ENCODE measurements at regions not wholly inside any gene's neighbourhood (a gene's known extent, or its start where the extent isn't known, plus 50 kb on each side); places are given as distances from the start of the nearest gene placed in this dataset.
"Not testable (repeated sequence)": the region's sequence is repeated elsewhere in the genome, so short reads cannot be mapped to it uniquely, and the experiment has no call there.

GRCh38 chr3:75938921-75939320 is 153.6 kb upstream of the ZNF717 start:
- no peaks in the 10 kb centered on the region for H3K9me3 ChIP-seq (replicated peaks; ENCODE audit: low read length)

GRCh38 chr3:75951941-75952340 is 166.6 kb upstream of the ZNF717 start:
- Histone ChIP-seq H3K4me2 (ENCODE audit: low read length) (no peak overlapping the region), H3K4me3 (ENCODE audit: low read length) (no peak overlapping the region), H3K9me3 (replicated peaks; ENCODE audit: low read length) (no peaks in the 10 kb centered on the region), H3K9ac (ENCODE audit: low read depth, low read length) (no peak overlapping the region), H3K27me3 (ENCODE audit: control insufficient read depth, insufficient read depth, low read length) (no peaks in the 10 kb centered on the region), H3K4me1 (ENCODE audit: control insufficient read depth, insufficient read depth, low read length) (no peaks in the 10 kb centered on the region), H3K36me3 (ENCODE audit: insufficient read depth, low read length) (no peaks in the 10 kb centered on the region)

More at GRCh38 chr3:75938921-75939320, 153.6 kb upstream of the ZNF717 start:
- H3K4me3 ChIP-seq (ENCODE audit: low read length): no peak overlapping the region
- H3K4me1 ChIP-seq (ENCODE audit: control insufficient read depth, insufficient read depth, low read length): no peaks in the 10 kb centered on the region
- no peak overlapping the region for H3K9ac ChIP-seq (ENCODE audit: low read depth, low read length)
- H3K4me2 ChIP-seq (ENCODE audit: low read length): no peak overlapping the region
- no peaks in the 10 kb centered on the region for H3K27me3 ChIP-seq (ENCODE audit: control insufficient read depth, insufficient read depth, low read length)
- no peaks in the 10 kb centered on the region for H3K36me3 ChIP-seq (ENCODE audit: insufficient read depth, low read length)

- H3K27me3 ChIP-seq (ENCODE audit: control insufficient read depth, insufficient read depth, low read length); H3K9ac ChIP-seq (ENCODE audit: low read depth, low read length): not testable (repeated sequence)
These were observed 174.7 kb upstream of the ZNF717 start for GRCh38 chr3:75960031-75960430.

GRCh38 chr3:75962054-75962453 is 176.7 kb upstream of the ZNF717 start:
- H3K9ac ChIP-seq (ENCODE audit: low read depth, low read length); H3K36me3 ChIP-seq (ENCODE audit: insufficient read depth, low read length); H3K4me2 ChIP-seq (ENCODE audit: low read length); H3K4me1 ChIP-seq (ENCODE audit: control insufficient read depth, insufficient read depth, low read length); H3K9me3 ChIP-seq (replicated peaks; ENCODE audit: low read length); H3K4me3 ChIP-seq (ENCODE audit: low read length); H3K27me3 ChIP-seq (ENCODE audit: control insufficient read depth, insufficient read depth, low read length): not testable (repeated sequence)

More at GRCh38 chr3:75960031-75960430, 174.7 kb upstream of the ZNF717 start:
- not testable (repeated sequence) for H3K4me3 ChIP-seq (ENCODE audit: low read length); H3K4me2 ChIP-seq (ENCODE audit: low read length); H3K36me3 ChIP-seq (ENCODE audit: insufficient read depth, low read length); H3K4me1 ChIP-seq (ENCODE audit: control insufficient read depth, insufficient read depth, low read length); H3K9me3 ChIP-seq (replicated peaks; ENCODE audit: low read length)

GRCh38 chr3:75967071-75967470 is 181.7 kb upstream of the ZNF717 start:
- Histone ChIP-seq H3K9me3 (replicated peaks; ENCODE audit: low read length) (peaks cover under 1% of the 10 kb centered on the region), H3K9ac (ENCODE audit: low read depth, low read length) (no peak overlapping the region), H3K4me2 (ENCODE audit: low read length) (no peak overlapping the region), H3K4me1 (ENCODE audit: control insufficient read depth, insufficient read depth, low read length) (no peaks in the 10 kb centered on the region), H3K4me3 (ENCODE audit: low read length) (no peak overlapping the region), H3K36me3 (ENCODE audit: insufficient read depth, low read length) (no peaks in the 10 kb centered on the region), H3K27me3 (ENCODE audit: control insufficient read depth, insufficient read depth, low read length) (no peaks in the 10 kb centered on the region)

GRCh38 chr3:75978686-75979085 is 193.3 kb upstream of the ZNF717 start:
- H3K4me3 ChIP-seq (ENCODE audit: low read length): no peak overlapping the region
- no peaks in the 10 kb centered on the region for H3K9me3 ChIP-seq (replicated peaks; ENCODE audit: low read length)
- no peaks in the 10 kb centered on the region for H3K4me1 ChIP-seq (ENCODE audit: control insufficient read depth, insufficient read depth, low read length)
- H3K9ac ChIP-seq (ENCODE audit: low read depth, low read length): no peak overlapping the region
- no peak overlapping the region for H3K4me2 ChIP-seq (ENCODE audit: low read length)
- H3K36me3 ChIP-seq (ENCODE audit: insufficient read depth, low read length): no peaks in the 10 kb centered on the region
- no peaks in the 10 kb centered on the region for H3K27me3 ChIP-seq (ENCODE audit: control insufficient read depth, insufficient read depth, low read length)

GRCh38 chr3:75981401-75981800 is 196.1 kb upstream of the ZNF717 start:
- Histone ChIP-seq H3K4me3 (ENCODE audit: low read length) (no peak overlapping the region), H3K4me2 (ENCODE audit: low read length) (no peak overlapping the region), H3K9me3 (replicated peaks; ENCODE audit: low read length) (no peaks in the 10 kb centered on the region), H3K9ac (ENCODE audit: low read depth, low read length) (no peak overlapping the region), H3K4me1 (ENCODE audit: control insufficient read depth, insufficient read depth, low read length) (no peaks in the 10 kb centered on the region), H3K27me3 (ENCODE audit: control insufficient read depth, insufficient read depth, low read length) (no peaks in the 10 kb centered on the region), H3K36me3 (ENCODE audit: insufficient read depth, low read length) (no peaks in the 10 kb centered on the region)

- no peak overlapping the region for H3K4me2 ChIP-seq (ENCODE audit: low read length)
- no peaks in the 10 kb centered on the region for H3K4me1 ChIP-seq (ENCODE audit: control insufficient read depth, insufficient read depth, low read length)
- no peaks in the 10 kb centered on the region for H3K36me3 ChIP-seq (ENCODE audit: insufficient read depth, low read length)
- H3K4me3 ChIP-seq (ENCODE audit: low read length): no peak overlapping the region
- no peak overlapping the region for H3K9ac ChIP-seq (ENCODE audit: low read depth, low read length)
- H3K27me3 ChIP-seq (ENCODE audit: control insufficient read depth, insufficient read depth, low read length): no peaks in the 10 kb centered on the region
- H3K9me3 ChIP-seq (replicated peaks; ENCODE audit: low read length): no peaks in the 10 kb centered on the region
These were observed 196.8 kb upstream of the ZNF717 start for GRCh38 chr3:75982151-75982550.

GRCh38 chr3:75983111-75983510 is 197.8 kb upstream of the ZNF717 start:
- Histone ChIP-seq H3K4me3 (ENCODE audit: low read length) (no peak overlapping the region), H3K27me3 (ENCODE audit: control insufficient read depth, insufficient read depth, low read length) (no peaks in the 10 kb centered on the region), H3K4me1 (ENCODE audit: control insufficient read depth, insufficient read depth, low read length) (no peaks in the 10 kb centered on the region), H3K36me3 (ENCODE audit: insufficient read depth, low read length) (no peaks in the 10 kb centered on the region), H3K9me3 (replicated peaks; ENCODE audit: low read length) (no peaks in the 10 kb centered on the region), H3K9ac (ENCODE audit: low read depth, low read length) (no peak overlapping the region), H3K4me2 (ENCODE audit: low read length) (no peak overlapping the region)

- no peak overlapping the region for H3K4me3 ChIP-seq (ENCODE audit: low read length)
- no peaks in the 10 kb centered on the region for H3K4me1 ChIP-seq (ENCODE audit: control insufficient read depth, insufficient read depth, low read length)
- no peaks in the 10 kb centered on the region for H3K36me3 ChIP-seq (ENCODE audit: insufficient read depth, low read length)
- H3K9me3 ChIP-seq (replicated peaks; ENCODE audit: low read length): no peaks in the 10 kb centered on the region
- H3K27me3 ChIP-seq (ENCODE audit: control insufficient read depth, insufficient read depth, low read length): no peaks in the 10 kb centered on the region
- no peak overlapping the region for H3K9ac ChIP-seq (ENCODE audit: low read depth, low read length)
- no peak overlapping the region for H3K4me2 ChIP-seq (ENCODE audit: low read length)
These were observed 198.4 kb upstream of the ZNF717 start for GRCh38 chr3:75983609-75984290.

- Histone ChIP-seq H3K9me3 (replicated peaks; ENCODE audit: low read length) (no peaks in the 10 kb centered on the region), H3K36me3 (ENCODE audit: insufficient read depth, low read length) (no peaks in the 10 kb centered on the region), H3K4me1 (ENCODE audit: control insufficient read depth, insufficient read depth, low read length) (no peaks in the 10 kb centered on the region), H3K27me3 (ENCODE audit: control insufficient read depth, insufficient read depth, low read length) (no peaks in the 10 kb centered on the region), H3K9ac (ENCODE audit: low read depth, low read length) (no peak overlapping the region), H3K4me2 (ENCODE audit: low read length) (no peak overlapping the region), H3K4me3 (ENCODE audit: low read length) (no peak overlapping the region)
These were observed 200.1 kb upstream of the ZNF717 start for GRCh38 chr3:75985432-75985831.

GRCh38 chr3:76010252-76010651 is 224.9 kb upstream of the ZNF717 start:
- Histone ChIP-seq H3K36me3 (ENCODE audit: insufficient read depth, low read length) (no peaks in the 10 kb centered on the region), H3K4me2 (ENCODE audit: low read length) (no peak overlapping the region), H3K9ac (ENCODE audit: low read depth, low read length) (no peak overlapping the region), H3K4me1 (ENCODE audit: control insufficient read depth, insufficient read depth, low read length) (no peaks in the 10 kb centered on the region), H3K27me3 (ENCODE audit: control insufficient read depth, insufficient read depth, low read length) (no peaks in the 10 kb centered on the region), H3K4me3 (ENCODE audit: low read length) (no peak overlapping the region), H3K9me3 (replicated peaks; ENCODE audit: low read length) (peaks cover 3% of the 10 kb centered on the region)
